ENCODE measurements at regions not wholly inside any gene's neighbourhood (a gene's known extent, or its start where the extent isn't known, plus 50 kb on each side); places are given as distances from the start of the nearest gene placed in this dataset.

GRCh38 chr14:45790293-45790692, 537.3 kb upstream of the MIS18BP1 start:
- Histone ChIP-seq H3K4me3 (ENCODE audit: low read length) (no peak overlapping the region), H3K9me2 (ENCODE audit: insufficient read depth, low read length) (no peaks in the 10 kb centered on the region), H3K79me2 (replicated peaks; ENCODE audit: insufficient read depth, low read length) (no peaks in the 10 kb centered on the region), H3K9ac (ENCODE audit: low read length) (no peak overlapping the region), H4K20me1 (ENCODE audit: insufficient read depth) (no peaks in the 10 kb centered on the region), H3K27ac (ENCODE audit: low read length) (no peak overlapping the region), H3K36me3 (ENCODE audit: insufficient read depth, low read length) (no peaks in the 10 kb centered on the region), H3K4me2 (ENCODE audit: low read length) (no peak overlapping the region), H3K27me3 (ENCODE audit: insufficient read depth, low read depth, low read length) (no peaks in the 10 kb centered on the region), H2AFZ (ENCODE audit: low read depth, low read length) (no peak overlapping the region), H3F3A (ENCODE audit: insufficient read depth, low read length, poor library complexity, severe bottlenecking) (no peaks in the 10 kb centered on the region), H3K9me3 (ENCODE audit: low read length) (peaks cover 8% of the 10 kb centered on the region)
- TF ChIP-seq MXI1 (conservative IDR thresholded peaks at IDR 0.05; ENCODE audit: poor library complexity, severe bottlenecking) (no peak), TAF1 (IDR thresholded peaks at IDR 0.05; ENCODE audit: low read depth) (no peak), REST (IDR thresholded peaks at IDR 0.05; ENCODE audit: borderline replicate concordance) (no peak), POLR2AphosphoS5 (IDR thresholded peaks at IDR 0.05) (no peak)

GRCh38 chr14:45787167-45787566, 534.2 kb upstream of the MIS18BP1 start:
- Histone ChIP-seq H3K79me2 (replicated peaks; ENCODE audit: insufficient read depth, low read length) (no peaks in the 10 kb centered on the region), H3K27ac (ENCODE audit: low read length) (no peak overlapping the region), H3K36me3 (ENCODE audit: insufficient read depth, low read length) (no peaks in the 10 kb centered on the region), H3K4me3 (ENCODE audit: low read length) (no peak overlapping the region), H3K27me3 (ENCODE audit: insufficient read depth, low read depth, low read length) (no peaks in the 10 kb centered on the region), H2AFZ (ENCODE audit: low read depth, low read length) (no peak overlapping the region), H3K9me2 (ENCODE audit: insufficient read depth, low read length) (no peaks in the 10 kb centered on the region), H3K9ac (ENCODE audit: low read length) (no peak overlapping the region), H4K20me1 (ENCODE audit: insufficient read depth) (no peaks in the 10 kb centered on the region), H3F3A (ENCODE audit: insufficient read depth, low read length, poor library complexity, severe bottlenecking) (no peaks in the 10 kb centered on the region), H3K9me3 (ENCODE audit: low read length) (peaks cover 10% of the 10 kb centered on the region), H3K4me2 (ENCODE audit: low read length) (no peak overlapping the region)
- TF ChIP-seq RAD21 (conservative IDR thresholded peaks at IDR 0.05) (no peak), SMC3 (conservative IDR thresholded peaks at IDR 0.05; ENCODE audit: poor library complexity) (no peak), CTCF (IDR thresholded peaks at IDR 0.05; ENCODE audit: poor library complexity, severe bottlenecking) (no peak)

GRCh38 chr14:45786266-45786665, 533.3 kb upstream of the MIS18BP1 start:
- Histone ChIP-seq H3K36me3 (ENCODE audit: insufficient read depth, low read length) (no peaks in the 10 kb centered on the region), H3K79me2 (replicated peaks; ENCODE audit: insufficient read depth, low read length) (no peaks in the 10 kb centered on the region), H3K9ac (ENCODE audit: low read length) (no peak overlapping the region), H3K27ac (ENCODE audit: low read length) (no peak overlapping the region), H3K4me3 (ENCODE audit: low read length) (no peak overlapping the region), H4K20me1 (ENCODE audit: insufficient read depth) (no peaks in the 10 kb centered on the region), H2AFZ (ENCODE audit: low read depth, low read length) (no peak overlapping the region), H3K9me3 (ENCODE audit: low read length) (peaks cover 10% of the 10 kb centered on the region), H3K27me3 (ENCODE audit: insufficient read depth, low read depth, low read length) (no peaks in the 10 kb centered on the region), H3K4me2 (ENCODE audit: low read length) (no peak overlapping the region), H3K9me2 (ENCODE audit: insufficient read depth, low read length) (no peaks in the 10 kb centered on the region), H3F3A (ENCODE audit: insufficient read depth, low read length, poor library complexity, severe bottlenecking) (no peaks in the 10 kb centered on the region)
- no peak for TF ChIP-seq REST (IDR thresholded peaks at IDR 0.05; ENCODE audit: borderline replicate concordance)
- no peak for TF ChIP-seq RAD21 (conservative IDR thresholded peaks at IDR 0.05)
- TF ChIP-seq EZH2 (IDR thresholded peaks at IDR 0.05; ENCODE audit: borderline replicate concordance, insufficient read depth, low read length, poor library complexity, severe bottlenecking), result no peak
- no peak for TF ChIP-seq CTCF (IDR thresholded peaks at IDR 0.05; ENCODE audit: poor library complexity, severe bottlenecking)
- TF ChIP-seq TAF1 (IDR thresholded peaks at IDR 0.05; ENCODE audit: low read depth), result no peak
- TF ChIP-seq MXI1 (conservative IDR thresholded peaks at IDR 0.05; ENCODE audit: poor library complexity, severe bottlenecking), result no peak
- TF ChIP-seq SMC3 (conservative IDR thresholded peaks at IDR 0.05; ENCODE audit: poor library complexity), result no peak
- TF ChIP-seq POLR2AphosphoS5 (IDR thresholded peaks at IDR 0.05), result no peak
- TF ChIP-seq EP300 (conservative IDR thresholded peaks at IDR 0.05; ENCODE audit: poor library complexity, severe bottlenecking), result no peak

Measured in neural cell (in vitro differentiated cells).